Body of pancreas (tissue), 4 donors: ENCODE measurements at regions not wholly inside any gene's neighbourhood (a gene's known extent, or its start where the extent isn't known, plus 50 kb on each side); places are given as distances from the start of the nearest gene placed in this dataset.

Experiments
- POLR2A ChIP-seq, 3 donors: fragments of 450-650 bp; IDR thresholded peaks; one replicate each; pipeline ENCODE4 v1.6.1; 2016; ENCODE audit warnings: antibody characterized with exemption in 3 of 3, mild to moderate bottlenecking in 2 of 3
- TF ChIP-seq, protein P1 (sequence below), 7 experiments: fragments of 450-650 bp in 4 of 7; fragments of 200-600 bp in 3 of 7; sonication (generic) in 3 of 7; IDR thresholded peaks; one replicate each; pipeline ENCODE4 v1.5.1; 2016 to 2019; ENCODE audit warnings: antibody characterized with exemption in 7 of 7

DNA sequence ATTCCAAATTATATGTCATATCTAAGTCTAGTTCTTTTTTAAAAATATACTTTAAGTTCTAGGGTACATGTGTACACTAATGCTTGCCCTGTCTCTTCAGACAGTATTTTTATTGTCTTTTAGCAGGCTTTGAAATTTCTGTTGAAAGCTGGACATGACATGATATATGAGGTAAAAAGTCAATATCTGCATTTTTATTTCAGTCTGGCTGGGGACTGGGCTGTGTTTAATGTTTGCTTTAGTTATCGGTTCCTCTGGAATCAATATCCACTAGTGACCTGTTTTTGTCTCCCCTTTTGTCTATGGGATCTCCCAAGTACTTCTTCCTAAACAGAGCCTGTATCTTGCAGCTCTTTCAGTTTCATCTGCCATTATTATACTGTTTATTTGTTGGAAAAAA, 786.2 kb upstream of the GJE1 start:
- no peak for TF ChIP-seq POLR2A (IDR thresholded peaks at IDR 0.05)
- TF ChIP-seq, protein P1, sequence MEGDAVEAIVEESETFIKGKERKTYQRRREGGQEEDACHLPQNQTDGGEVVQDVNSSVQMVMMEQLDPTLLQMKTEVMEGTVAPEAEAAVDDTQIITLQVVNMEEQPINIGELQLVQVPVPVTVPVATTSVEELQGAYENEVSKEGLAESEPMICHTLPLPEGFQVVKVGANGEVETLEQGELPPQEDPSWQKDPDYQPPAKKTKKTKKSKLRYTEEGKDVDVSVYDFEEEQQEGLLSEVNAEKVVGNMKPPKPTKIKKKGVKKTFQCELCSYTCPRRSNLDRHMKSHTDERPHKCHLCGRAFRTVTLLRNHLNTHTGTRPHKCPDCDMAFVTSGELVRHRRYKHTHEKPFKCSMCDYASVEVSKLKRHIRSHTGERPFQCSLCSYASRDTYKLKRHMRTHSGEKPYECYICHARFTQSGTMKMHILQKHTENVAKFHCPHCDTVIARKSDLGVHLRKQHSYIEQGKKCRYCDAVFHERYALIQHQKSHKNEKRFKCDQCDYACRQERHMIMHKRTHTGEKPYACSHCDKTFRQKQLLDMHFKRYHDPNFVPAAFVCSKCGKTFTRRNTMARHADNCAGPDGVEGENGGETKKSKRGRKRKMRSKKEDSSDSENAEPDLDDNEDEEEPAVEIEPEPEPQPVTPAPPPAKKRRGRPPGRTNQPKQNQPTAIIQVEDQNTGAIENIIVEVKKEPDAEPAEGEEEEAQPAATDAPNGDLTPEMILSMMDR (IDR thresholded peaks at IDR 0.05), result no peak
